MCF 10A (cell line): ENCODE measurements at regions not wholly inside any gene's neighbourhood (a gene's known extent, or its start where the extent isn't known, plus 50 kb on each side); places are given as distances from the start of the nearest gene placed in this dataset.
"Not testable (repeated sequence)": the region's sequence is repeated elsewhere in the genome, so short reads cannot be mapped to it uniquely, and the experiment has no call there.

ENCODE experiments used
- BruUV-seq: library from RNA; stranded (reverse); fragments of 400-500 nt; replicated peaks from 2 replicates; lab custom pipeline; 2021; lab: Mats Ljungman, UMichigan
- CTCF ChIA-PET: fragments of 300-600 bp; sonication (Branson Sonifier 250); formaldehyde crosslinking; extraction: SDS; loops from one replicate; lab custom pipeline; 2021; ENCODE audit warnings: antibody characterized with exemption, inconsistent platforms; lab: Yijun Ruan, JAX
- POLR2A ChIA-PET: fragments of 300-600, 350-650 bp; sonication (Branson Sonifier 250); formaldehyde crosslinking; extraction: SDS; loops from one replicate; lab custom pipeline; 2020; ENCODE audit warnings: antibody characterized with exemption, inconsistent platforms; lab: Yijun Ruan, JAX
- DNase-seq: peaks from one replicate; pipeline ENCODE4 v3.0.0-alpha.2; 2018; ENCODE audit not compliant: unreplicated experiment
- H3K27ac Mint-ChIP-seq: one replicate; pipeline ENCODE4 v1.8.0; 2022; ENCODE audit warnings: mild to moderate bottlenecking, low read depth, mixed read lengths; ENCODE audit not compliant: unreplicated experiment
- H3K27me3 Mint-ChIP-seq: one replicate; pipeline ENCODE4 v1.8.0; 2022; ENCODE audit warnings: mixed read lengths; ENCODE audit not compliant: insufficient read depth, unreplicated experiment
- H3K36me3 Mint-ChIP-seq: one replicate; pipeline ENCODE4 v1.8.0; 2022; ENCODE audit warnings: mild to moderate bottlenecking, moderate library complexity, mixed read lengths; ENCODE audit not compliant: insufficient read depth, unreplicated experiment
- H3K4me1 Mint-ChIP-seq: one replicate; pipeline ENCODE4 v1.8.0; 2022; ENCODE audit warnings: mixed read lengths; ENCODE audit not compliant: insufficient read depth, unreplicated experiment
- H3K4me3 Mint-ChIP-seq: one replicate; pipeline ENCODE4 v1.8.0; 2022; ENCODE audit warnings: mild to moderate bottlenecking, moderate library complexity, mixed read lengths; ENCODE audit not compliant: unreplicated experiment
- H3K9me3 Mint-ChIP-seq: one replicate; pipeline ENCODE4 v1.8.0; 2022; ENCODE audit warnings: mixed read lengths; ENCODE audit not compliant: unreplicated experiment
- intact Hi-C: fragments of 100-400 bp; cut with micrococcal nuclease; formaldehyde crosslinking; loops from 2 replicates; pipeline ENCODE4 v1.14.1; 2022
- TF ChIP-seq, protein P1 (sequence below): fragments of 200-600 bp; IDR thresholded peaks from one replicate; pipeline ENCODE4 v1.8.0; 2022; ENCODE audit warnings: antibody characterized with exemption, mild to moderate bottlenecking; ENCODE audit not compliant: unreplicated experiment

DNA sequence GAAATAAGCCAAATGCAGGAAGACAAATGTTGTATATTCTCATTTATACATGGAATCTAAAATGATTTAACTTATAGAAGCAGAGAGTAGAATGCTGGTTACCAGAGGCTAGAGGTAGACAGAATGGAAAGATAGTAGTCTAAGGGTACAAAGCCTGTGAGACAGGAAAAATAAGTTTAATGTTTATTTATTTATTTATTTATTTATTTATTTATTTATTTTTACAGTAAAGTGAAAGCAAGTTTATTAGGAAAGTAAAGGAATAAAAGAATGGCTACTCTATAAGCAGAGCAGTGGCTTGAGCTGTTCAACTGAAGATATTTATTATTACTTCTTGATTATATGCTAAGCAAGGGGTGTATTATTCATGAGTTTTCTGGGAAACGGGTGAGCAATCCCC is 203.2 kb downstream of the LAS1L start:
- H3K27me3 Mint-ChIP-seq: no peaks in the 10 kb centered on the region
- H3K4me3 Mint-ChIP-seq: no peak overlapping the region
- H3K4me1 Mint-ChIP-seq: no peaks in the 10 kb centered on the region
- TF ChIP-seq, protein P1, sequence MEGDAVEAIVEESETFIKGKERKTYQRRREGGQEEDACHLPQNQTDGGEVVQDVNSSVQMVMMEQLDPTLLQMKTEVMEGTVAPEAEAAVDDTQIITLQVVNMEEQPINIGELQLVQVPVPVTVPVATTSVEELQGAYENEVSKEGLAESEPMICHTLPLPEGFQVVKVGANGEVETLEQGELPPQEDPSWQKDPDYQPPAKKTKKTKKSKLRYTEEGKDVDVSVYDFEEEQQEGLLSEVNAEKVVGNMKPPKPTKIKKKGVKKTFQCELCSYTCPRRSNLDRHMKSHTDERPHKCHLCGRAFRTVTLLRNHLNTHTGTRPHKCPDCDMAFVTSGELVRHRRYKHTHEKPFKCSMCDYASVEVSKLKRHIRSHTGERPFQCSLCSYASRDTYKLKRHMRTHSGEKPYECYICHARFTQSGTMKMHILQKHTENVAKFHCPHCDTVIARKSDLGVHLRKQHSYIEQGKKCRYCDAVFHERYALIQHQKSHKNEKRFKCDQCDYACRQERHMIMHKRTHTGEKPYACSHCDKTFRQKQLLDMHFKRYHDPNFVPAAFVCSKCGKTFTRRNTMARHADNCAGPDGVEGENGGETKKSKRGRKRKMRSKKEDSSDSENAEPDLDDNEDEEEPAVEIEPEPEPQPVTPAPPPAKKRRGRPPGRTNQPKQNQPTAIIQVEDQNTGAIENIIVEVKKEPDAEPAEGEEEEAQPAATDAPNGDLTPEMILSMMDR: no peak
- DNase-seq: no peak
- intact Hi-C loops: no loop called here
- no TSS peak for BruUV-seq
- CTCF ChIA-PET: no interaction called here
- no peak overlapping the region for H3K27ac Mint-ChIP-seq
- peaks cover 27% of the 10 kb centered on the region for H3K9me3 Mint-ChIP-seq
- no peaks in the 10 kb centered on the region for H3K36me3 Mint-ChIP-seq
- POLR2A ChIA-PET: no interaction called here

GRCh38 chrX:65300104-65300809 is 234.3 kb downstream of the LAS1L start:
- TF ChIP-seq, protein P1: no peak

GRCh38 chrX:65282905-65283304 is 251.7 kb downstream of the LAS1L start:
- DNase-seq, H3K27me3 Mint-ChIP-seq, intact Hi-C loops, H3K4me1 Mint-ChIP-seq, H3K27ac Mint-ChIP-seq, CTCF ChIA-PET, H3K4me3 Mint-ChIP-seq, POLR2A ChIA-PET, BruUV-seq, H3K36me3 Mint-ChIP-seq: not testable (repeated sequence)
- peaks cover 12% of the 10 kb centered on the region for H3K9me3 Mint-ChIP-seq

More at GRCh38 chrX:65300104-65300809, 234.3 kb downstream of the LAS1L start:
- H3K4me1 Mint-ChIP-seq: no peaks in the 10 kb centered on the region
- no peaks in the 10 kb centered on the region for H3K27me3 Mint-ChIP-seq
- peaks cover 17% of the 10 kb centered on the region for H3K9me3 Mint-ChIP-seq
- POLR2A ChIA-PET: no interaction called here
- no peak overlapping the region for H3K27ac Mint-ChIP-seq
- peaks cover 5% of the 10 kb centered on the region for H3K36me3 Mint-ChIP-seq
- H3K4me3 Mint-ChIP-seq: no peak overlapping the region
- DNase-seq: no peak
- CTCF ChIA-PET: no interaction called here
- intact Hi-C loops: no loop called here
- no TSS peak for BruUV-seq

- intact Hi-C loops: no loop called here
- Mint-ChIP-seq H3K4me3 (no peak overlapping the region), H3K9me3 (peaks cover 37% of the 10 kb centered on the region), H3K27me3 (no peaks in the 10 kb centered on the region), H3K4me1 (no peaks in the 10 kb centered on the region), H3K27ac (no peak overlapping the region), H3K36me3 (no peaks in the 10 kb centered on the region)
- DNase-seq: no peak
- no TSS peak for BruUV-seq
- CTCF ChIA-PET: no interaction called here
- TF ChIP-seq, protein P1: no peak
- POLR2A ChIA-PET: no interaction called here
Measured at GRCh38 chrX:65273152-65273551, 261.4 kb downstream of the LAS1L start.
